SK-MEL-5 (cell line): ENCODE measurements at regions not wholly inside any gene's neighbourhood (a gene's known extent, or its start where the extent isn't known, plus 50 kb on each side); places are given as distances from the start of the nearest gene placed in this dataset.
"Not testable (repeated sequence)": the region's sequence is repeated elsewhere in the genome, so short reads cannot be mapped to it uniquely, and the experiment has no call there.

Experiments used
- DNase-seq: peaks from one replicate; pipeline ENCODE4 v3.0.0-alpha.2; 2016; ENCODE audit warnings: low read depth, low spot score
- in situ Hi-C: cut with HindIII; loops from 2 replicates; pipeline ENCODE4 v1.10.0; 2016; ENCODE audit warnings: low sequenced_read_pairs, high pct_unique_total_duplicates, low pct_unique_long_range_greater_than_20kb

DNA sequence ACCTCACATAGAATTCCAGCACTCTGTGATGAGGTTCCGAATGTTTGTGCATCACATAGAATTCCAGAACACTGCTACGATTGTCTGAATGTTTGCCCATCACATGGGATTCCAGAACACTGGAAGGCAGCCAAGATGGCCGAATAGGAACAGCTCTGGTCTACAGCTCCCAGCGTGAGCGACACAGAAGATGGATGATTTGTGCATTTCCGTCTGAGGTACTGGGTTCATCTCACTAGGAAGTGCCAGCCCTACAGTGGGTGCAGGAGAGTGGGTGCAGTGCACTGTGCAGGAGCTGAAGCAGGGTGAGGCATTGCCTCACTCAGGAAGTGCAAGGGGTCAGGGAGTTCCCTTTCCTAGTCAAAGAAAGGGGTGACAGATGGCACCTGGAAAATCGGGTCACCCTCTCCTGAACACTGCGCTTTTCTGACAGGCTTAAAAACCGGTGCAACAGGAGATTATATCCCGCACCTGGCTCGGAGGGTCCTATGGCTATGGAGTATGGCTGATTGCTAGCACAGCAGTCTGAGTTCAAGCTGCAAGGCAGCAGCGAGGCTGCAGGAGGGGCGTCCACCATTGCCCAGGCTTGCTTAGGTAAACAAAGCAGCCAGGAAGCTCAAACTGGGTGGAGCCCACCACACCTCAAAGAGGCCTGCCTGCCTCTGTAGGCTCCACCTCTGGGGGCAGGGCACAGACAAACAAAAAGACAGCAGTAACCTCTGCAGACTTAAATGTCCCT is 212.7 kb downstream of the FOXD4L6 start:
- DNase-seq, in situ Hi-C loops: not testable (repeated sequence)

DNA sequence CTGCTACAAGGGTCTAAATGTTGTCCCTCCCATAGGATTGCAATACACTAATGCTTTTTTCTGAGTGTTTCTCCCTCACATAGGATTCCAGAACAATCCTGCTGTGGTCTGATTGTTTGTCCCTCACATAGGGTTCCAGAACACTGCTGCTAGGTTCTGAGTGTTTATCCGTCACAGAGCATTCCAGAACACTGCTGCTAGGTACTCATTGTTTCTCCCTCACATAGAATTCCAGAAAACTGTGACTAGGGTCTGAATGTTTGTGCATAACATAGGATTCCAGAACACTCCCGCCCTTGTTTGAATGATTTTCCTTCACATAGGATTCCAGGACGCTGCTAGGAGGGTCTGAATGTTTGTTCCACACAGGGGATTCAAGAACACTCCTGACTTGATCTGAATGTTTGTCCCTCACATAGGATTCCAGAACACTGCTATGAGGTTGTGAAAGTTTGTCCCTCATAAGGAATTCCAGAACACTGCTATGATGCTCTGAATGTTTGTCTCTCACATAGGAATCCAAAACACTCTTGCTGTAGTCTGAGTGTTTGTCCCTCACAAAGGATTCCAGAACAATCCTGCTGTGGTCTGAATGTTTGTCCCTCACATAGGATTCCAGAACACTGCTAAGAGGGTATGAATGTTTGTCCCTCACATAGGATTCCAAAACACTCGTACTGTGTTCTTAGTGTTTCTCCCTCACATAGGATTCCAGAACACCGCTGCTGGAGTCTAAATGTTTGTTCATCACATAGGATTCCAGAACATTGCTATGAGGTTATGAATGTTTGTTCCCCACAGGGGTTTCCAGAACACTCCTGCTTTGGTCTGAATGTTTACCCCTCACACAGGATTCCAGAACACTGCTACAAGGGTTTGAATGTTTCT is 213.5 kb downstream of the FOXD4L6 start:
- DNase-seq, result no peak
- in situ Hi-C loops, result no loop called here

DNA sequence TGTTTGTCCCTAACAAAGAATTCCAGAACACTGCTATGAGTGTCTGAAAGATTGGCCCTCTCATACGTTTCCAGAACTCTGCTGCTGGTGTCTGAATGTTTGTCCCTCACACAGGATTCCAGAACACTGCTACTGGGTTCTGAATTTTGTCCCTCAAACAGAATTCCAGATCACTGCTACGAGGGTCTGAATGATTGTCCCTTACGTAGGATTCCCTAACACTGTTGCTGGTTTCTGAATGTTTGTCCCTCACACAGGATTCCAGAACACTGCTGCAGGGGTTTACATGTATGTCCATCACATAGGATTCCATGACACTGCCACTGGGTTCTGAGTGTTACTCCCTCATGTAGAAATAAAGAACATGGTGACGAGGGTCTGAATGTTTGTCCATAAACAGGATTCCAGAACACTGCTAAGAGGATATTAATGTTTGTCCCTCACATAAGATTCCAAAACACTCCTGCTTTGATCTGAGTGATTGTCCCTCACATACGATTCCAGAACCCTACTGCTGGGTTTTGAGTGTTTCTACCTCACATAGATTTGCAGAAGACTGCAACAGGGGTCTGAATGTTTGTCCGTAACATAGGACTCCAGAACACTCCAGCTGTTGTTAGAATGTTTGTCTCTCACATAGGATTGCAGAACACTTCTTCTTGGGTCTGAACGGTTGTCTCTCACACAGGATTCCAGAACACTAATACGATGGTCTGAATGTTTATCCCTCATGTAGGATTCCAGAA is 214.4 kb downstream of the FOXD4L6 start:
- no peak for DNase-seq
- in situ Hi-C loops, result no loop called here

DNA sequence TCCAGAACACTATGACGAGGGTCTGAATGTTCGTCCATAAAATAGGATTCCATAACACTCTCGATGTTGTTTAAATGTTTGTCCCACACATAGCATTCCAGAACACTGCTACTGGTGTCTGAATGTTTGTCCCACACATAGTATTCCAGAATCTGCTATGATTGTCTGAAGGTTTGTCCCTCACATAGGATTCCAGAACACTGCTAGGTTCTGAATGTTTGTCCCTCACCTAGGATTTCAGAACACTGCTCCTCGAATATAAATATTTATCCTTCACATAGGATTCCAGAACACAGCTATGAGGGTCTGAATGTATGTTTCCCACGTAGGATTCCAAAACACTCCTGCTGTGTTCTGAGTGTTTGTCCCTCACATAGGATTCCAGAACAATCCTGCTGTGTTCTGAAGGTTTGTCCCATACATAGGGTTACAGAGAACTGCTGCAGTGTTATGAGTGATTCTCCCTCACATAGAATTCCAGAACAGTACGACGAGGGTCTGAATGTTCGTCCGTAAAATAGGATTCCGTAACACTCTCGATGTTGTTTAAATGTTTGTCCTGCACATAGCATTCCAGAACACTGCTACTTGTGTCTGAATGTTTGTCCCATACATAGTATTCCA is 215.3 kb downstream of the FOXD4L6 start:
- in situ Hi-C loops, result no loop called here

DNA sequence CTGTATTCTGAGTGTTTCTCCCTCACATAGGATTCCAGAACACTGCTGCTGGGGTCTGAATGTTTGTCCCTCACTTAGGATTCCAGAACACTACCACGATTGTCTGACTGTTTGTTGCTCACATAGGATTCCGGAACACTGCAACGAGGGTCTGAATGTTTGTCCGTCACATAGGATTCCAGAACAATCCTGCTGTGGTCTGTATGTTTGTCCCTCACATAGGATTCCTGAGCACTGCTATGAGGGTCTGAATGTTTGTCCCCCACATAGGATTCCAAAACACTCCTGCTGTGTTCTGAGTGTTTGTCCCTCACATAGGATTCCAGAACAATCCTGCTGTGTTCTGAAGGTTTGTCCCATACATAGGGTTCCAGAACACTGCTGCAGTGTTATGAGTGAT is 215.8 kb downstream of the FOXD4L6 start:
- DNase-seq, in situ Hi-C loops: not testable (repeated sequence)

More for the DNA sequence above, 215.3 kb downstream of the FOXD4L6 start:
- no peak for DNase-seq

DNA sequence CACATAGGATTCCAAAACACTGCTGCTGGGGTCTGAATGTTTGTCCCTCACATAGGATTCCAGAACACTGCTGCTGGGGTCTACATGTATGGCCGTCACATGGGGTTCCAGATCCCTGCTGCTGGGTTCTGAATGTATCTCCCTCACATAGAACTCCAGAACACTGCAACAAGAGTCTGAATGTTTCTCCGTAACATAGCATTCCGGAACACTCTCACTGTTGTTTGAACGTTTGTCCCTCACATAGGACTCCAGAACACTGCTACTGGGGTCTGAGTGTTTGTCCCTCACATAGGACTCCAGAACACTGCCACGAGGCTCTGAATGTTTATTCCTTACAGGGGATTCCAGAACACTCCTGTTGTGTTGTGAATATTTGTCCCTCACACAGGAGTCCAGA is 216.8 kb downstream of the FOXD4L6 start:
- in situ Hi-C loops, result no loop called here
- DNase-seq, result no peak

DNA sequence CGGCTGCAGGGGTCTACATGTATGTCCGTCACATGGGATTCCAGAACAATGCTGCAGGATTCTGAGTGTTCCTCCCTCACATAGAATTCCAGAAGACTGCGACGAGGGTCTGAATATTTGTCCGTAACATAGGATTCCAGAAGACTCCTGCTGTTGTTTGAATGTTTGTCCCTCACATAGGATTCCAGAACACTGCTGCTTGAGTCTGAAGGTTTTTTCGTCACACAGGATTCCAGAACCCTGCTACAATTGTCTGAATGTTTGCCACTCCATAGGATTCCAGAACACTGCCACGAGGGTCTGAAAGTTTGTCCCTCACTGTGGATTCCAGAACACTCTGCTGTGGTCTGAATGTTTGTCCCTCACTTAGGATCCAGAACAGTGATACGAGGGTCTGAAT is 217.5 kb downstream of the FOXD4L6 start:
- in situ Hi-C loops, result not testable (repeated sequence)

DNA sequence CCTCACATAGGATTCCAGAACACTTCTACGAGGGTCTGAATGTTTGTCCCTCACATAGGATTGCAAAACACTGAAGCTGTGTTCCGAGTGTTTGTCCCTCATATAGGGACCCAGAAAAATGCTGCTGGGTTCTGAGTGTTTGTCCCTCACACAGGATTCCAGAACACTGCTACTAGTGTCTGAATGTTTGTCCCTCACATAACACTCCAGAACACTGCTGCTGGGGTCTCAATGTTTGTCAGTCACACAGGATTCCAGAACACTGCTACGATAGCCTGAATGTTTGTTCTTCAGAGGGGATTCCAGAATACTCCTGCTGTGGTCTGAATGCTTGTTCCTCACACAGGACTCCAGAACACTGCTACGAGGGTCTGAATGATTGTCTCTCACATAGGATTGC is 218.7 kb downstream of the FOXD4L6 start:
- no peak for DNase-seq
- in situ Hi-C loops, result no loop called here

More for the DNA sequence above, 217.5 kb downstream of the FOXD4L6 start:
- DNase-seq, result not testable (repeated sequence)

DNA sequence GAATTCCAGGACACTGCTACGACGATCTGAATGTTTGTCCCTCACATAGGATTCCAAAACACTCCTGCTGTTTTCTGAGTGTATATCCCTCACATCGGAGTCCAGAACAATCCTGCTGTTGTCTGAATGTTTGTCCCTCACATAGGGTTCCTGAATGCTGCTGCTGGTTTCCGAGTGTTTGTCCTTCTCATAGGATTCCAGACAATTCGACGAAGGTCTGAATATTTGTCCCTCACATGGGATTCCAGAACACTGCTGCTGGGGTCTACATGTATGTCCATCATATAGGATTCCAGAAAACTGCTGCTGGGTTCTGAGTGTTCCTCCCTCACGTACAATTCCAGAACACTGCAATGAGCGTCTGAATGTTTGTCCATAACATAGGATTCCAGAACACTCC is 219.4 kb downstream of the FOXD4L6 start:
- in situ Hi-C loops, DNase-seq: not testable (repeated sequence)

DNA sequence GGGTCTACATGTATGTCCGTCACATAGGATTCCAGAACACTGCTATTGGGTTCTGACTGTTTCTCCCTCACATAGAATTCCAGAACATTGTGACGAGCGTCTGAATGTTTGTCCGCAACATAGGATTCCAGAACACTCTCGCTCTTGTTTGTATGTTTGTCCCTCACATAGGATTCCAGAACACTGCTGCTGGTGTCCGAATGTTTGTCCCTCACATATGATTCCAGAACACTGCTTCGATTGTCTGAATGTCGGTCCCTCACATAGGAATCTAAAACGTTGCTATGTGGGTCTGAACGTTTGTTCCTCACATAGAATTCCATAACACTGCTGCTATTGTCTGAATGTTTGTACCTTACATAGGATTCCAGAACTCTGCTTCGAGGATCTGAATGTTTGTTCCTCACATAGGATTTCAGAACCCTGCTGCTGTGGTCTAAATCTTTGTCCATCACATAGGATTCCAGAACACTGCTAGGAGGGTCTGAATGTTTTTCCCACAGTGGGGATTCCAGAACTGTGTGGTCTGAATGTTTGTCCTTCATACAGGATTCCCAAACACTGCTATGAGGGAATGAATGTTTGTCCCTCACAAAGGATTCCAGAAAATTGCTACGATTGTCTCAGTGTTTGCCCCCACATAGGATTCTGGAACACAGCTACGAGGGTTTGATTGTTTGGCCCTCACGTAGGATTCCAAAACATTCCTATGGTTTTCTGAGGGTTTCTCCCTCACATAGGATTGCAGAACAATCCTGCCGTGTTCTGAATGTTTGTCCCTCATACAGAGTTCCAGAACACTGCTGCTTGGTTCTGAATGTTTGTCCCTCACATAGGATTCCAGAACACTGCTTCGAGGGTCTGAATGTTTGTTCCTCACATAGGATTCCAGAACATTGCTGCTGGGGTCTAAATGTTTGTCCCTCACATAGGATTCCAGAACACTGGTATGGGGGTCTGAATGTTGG is 220.5 kb downstream of the FOXD4L6 start:
- DNase-seq, result no peak
- in situ Hi-C loops, result no loop called here

DNA sequence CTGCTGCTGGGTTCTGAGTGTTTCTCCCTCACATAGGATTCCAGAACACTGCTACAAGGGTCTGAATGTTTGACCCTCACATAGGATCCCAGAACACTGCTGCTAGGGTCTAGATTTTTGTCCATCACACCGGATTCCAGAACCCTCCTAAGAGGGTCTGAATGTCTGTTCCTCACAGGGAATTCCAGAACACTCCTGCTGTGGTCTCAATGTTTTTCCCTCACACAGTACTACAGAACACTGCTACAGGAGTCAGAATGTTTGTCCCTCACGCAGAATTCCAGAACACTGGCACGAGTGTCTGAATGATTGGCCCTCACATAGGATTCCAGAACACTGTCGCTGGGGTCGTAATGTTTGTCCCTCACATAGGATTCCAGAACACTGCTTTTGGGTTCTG is 221.6 kb downstream of the FOXD4L6 start:
- in situ Hi-C loops, DNase-seq: not testable (repeated sequence)

DNA sequence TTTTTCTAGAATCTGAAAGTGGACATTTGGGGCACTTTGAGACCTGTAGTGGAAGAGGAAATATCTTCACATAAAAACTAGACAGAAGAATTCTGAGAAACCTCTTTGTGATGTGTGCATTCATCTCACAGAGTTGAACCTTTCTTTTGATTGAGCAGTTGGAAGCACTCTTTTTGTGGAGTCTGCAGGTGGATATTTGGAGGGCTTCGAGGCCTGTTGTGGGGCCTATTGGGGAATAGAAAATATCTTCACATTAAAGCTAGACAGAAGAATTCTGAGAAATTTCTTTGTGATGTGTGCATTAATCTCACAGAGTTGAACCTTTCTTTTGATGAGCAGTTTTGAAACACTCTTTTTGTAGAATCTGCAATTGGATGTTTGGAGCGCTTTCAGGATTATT is 236.2 kb downstream of the FOXD4L6 start:
- DNase-seq, in situ Hi-C loops: not testable (repeated sequence)

DNA sequence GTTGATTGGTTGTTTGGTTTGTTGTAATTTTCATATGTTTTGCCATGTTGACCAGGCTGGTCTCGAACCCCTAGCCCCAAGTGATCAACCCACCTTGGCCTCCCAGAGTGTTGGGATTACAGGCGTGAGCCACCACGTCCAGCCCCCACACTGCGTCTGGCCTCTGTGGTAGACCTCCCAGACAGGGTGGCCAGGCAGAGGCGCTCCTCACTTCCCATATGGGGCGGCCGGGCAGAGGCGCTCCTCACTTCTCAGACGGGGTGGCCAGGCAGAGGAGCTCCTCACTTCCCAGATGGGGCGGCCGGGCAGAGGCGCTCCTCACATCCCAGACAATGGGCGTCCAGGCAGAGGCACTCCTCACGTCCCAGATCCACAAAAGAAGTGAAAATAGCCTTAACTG is 242.6 kb downstream of the FOXD4L6 start:
- in situ Hi-C loops, DNase-seq: not testable (repeated sequence)

DNA sequence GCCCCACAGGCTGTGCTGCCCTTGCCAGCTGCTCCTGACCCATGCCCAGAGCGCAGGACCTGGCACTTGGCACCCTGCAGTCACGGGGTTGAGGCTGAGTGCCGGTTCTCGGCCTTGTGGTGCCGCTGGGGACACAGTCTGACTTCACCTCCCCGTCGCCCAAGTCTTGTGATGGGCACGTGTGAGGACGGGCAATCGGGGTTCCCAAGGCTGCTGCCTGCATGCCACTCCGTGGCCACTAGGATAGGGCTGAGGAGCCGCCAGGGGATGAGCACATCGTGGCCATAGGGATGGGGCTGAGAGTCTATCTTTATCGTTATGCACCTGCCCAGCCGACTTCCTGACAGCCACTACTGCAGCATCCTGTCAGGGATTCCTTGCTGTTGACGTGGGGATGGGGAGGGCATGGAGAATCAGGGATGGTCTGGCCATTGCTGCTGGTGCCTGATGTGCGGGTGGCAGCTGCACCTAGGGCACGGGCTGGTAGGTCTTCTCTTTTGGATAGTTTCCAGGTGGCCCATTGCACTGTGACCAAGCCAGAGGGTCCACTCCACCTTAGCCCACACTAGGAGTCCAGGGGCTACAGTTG is 243.5 kb downstream of the FOXD4L6 start:
- DNase-seq, in situ Hi-C loops: not testable (repeated sequence)

DNA sequence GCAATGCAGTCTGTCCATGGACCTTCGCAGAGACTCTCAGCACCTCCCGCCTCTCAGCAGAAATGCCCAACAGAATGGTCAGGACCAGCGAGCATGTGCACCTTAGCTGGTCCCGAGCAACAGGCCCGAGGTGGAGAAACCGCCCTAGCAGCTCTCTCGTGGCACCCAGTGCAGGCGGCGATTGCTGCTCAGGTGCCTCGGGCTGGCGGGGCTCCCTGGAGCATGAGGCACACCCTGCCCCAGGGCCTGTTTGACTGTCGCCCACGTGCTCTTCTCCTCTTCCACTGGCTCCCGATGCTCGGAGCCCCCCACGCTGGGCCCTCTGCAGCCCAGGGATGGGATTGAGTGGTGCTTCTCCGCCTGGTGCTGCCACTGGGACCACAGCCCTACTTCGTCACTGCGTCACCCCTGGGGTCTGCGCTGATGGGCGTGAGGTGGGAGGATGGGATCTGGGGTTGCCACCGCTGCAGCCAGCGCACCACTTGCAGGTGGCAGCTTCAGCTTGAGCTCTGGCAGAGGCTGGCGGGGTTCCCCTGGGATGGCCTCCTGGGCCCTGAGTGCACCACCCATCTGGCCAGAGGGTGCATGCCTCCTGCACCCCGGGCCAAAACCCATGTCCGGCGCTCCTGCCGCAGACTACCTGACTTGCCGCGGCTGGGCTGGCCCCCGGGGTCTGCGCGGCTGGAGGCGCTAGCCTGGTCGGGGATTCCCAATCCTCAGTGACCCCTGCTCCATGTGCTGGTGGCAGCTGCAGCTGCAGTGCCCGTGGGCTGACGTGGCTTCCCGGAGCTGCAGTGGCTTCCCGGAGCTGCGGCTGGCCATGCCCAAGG is 244.2 kb downstream of the FOXD4L6 start:
- DNase-seq, result no peak
- in situ Hi-C loops, result no loop called here
